HG02623 (cell line): ENCODE measurements at regions not wholly inside any gene's neighbourhood (a gene's known extent, or its start where the extent isn't known, plus 50 kb on each side); places are given as distances from the start of the nearest gene placed in this dataset.

ENCODE experiments used
- ATAC-seq: cut with Tn5 transposase; IDR thresholded peaks from one replicate; pipeline ENCODE4 v1.9.1; 2021; ENCODE audit warnings: moderate library complexity; ENCODE audit not compliant: unreplicated experiment

DNA sequence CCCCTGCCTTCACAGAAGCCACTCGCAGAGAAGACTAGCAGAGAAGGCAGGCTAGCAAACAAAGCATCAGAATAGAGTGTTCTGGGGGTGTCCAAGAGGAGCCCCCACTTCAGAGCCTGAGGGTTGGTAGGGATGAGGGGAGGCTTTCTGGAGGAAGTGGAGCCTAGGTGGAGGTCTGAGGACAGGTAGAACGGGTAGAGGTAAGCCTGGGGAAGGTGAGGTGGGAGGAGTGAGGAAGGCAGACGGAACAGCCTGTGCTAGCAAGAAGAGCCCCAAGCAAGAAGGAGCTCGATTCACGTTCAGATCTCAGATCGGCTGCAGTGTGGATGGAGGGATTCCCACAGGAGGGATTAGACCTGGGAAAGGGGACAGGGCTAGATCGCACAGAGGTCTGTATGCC, 66.0 kb upstream of the DUSP5 start:
- no peak for ATAC-seq

DNA sequence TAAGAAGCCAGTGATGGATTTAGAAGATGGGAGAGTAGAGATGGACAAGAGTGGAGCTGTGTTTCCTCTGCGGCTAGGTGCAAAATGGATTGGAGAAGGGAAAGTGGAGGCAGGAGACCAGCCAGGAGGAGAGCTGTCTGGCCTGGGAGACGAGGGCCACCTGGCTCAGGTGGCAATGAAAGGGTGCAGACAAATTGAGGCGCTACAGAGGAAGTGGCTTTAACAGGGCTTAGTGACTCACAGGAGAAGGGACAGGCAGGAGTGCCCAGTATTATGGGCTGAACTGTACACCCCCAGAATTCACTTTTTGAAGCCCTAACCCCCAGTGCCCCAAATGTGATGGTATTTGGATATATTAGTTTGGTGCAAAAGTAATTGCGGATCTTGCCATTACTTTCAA, 65.6 kb upstream of the DUSP5 start:
- ATAC-seq: no peak

GRCh38 chr10:110432814-110433565, 64.7 kb upstream of the DUSP5 start:
- no peak for ATAC-seq

GRCh38 chr10:110433740-110434139, 64.0 kb upstream of the DUSP5 start:
- ATAC-seq: no peak

DNA sequence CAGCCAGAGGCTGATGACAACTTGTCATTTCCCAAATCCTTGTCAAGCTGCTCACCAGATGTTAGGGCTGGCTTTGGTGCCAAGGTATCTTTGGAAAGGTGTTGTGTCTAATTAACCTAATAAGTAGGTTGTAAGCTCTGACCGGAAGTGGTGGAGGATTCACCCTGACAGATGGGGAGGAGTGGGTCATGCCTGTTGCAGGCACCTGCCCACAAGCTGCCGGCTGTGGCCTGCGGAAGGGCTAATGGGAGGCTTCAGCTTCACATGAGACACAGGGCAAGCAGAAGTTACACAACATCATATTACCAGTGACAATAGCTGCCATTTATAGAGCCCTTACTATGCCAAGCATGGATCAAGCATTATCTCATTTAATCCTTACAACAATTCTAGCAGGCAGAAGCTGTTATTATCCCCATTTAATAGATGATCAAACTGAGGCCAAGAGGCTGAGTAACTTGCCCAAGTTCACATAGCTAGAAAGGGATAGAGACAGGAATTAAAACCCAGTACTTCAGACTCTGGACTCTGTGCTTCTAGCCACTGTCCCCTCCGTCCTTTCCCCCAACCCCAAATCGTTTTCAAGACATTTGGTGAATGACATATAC, 63.1 kb upstream of the DUSP5 start:
- no peak for ATAC-seq

- ATAC-seq: no peak
Measured at GRCh38 chr10:110436554-110437350, 61.0 kb upstream of the DUSP5 start.

GRCh38 chr10:110437351-110437605, 60.4 kb upstream of the DUSP5 start:
- ATAC-seq: no peak

DNA sequence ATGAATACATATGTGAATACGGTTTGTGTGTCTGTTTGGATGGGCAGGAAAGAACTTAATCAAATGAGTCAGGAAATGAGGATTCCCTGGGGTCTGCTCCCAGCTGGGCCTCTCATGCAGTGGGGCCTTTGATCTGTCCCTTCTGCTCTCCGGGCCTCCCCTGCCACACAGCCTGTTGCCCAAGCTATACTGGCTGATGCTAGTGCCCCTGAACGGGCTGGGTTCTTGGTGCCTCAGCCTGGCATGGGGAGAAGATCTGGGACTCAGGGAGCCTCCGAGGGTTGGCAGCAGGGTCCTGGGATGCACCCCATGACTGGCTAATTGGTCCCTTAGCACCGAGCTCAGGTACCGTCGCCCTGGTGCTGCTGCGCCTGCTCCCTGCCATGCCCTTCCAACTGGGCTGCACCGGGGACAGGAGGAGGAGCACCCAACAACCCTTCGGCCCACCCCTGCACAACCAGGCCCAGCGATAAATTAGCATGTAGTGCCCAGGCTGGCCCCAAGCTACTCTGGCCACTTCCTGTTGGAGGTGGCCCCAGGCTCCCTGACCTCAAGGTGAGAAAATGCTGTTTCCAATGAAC, 59.9 kb upstream of the DUSP5 start:
- ATAC-seq: no peak

DNA sequence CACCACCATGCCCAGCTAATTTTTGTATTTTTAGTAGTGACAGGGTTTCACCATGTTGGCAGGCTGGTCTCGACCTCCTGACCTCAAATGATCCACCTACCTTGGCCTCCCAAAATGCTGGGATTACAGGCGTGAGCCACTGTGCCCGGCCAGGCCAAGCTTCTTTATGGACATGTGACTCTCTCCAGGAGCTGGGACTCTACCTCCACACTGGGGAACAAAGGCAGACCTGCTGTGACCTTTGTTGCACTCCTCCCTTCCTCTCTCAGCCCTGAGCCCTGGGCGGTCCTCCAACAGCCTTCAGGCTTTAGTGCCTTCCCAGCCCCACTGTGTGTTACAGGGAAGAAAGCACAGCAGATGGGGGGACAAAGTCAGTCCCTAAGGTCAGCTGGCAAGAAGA, 55.0 kb upstream of the DUSP5 start:
- ATAC-seq: no peak

- no peak for ATAC-seq
Measured at GRCh38 chr10:110443239-110444003, 54.3 kb upstream of the DUSP5 start.

DNA sequence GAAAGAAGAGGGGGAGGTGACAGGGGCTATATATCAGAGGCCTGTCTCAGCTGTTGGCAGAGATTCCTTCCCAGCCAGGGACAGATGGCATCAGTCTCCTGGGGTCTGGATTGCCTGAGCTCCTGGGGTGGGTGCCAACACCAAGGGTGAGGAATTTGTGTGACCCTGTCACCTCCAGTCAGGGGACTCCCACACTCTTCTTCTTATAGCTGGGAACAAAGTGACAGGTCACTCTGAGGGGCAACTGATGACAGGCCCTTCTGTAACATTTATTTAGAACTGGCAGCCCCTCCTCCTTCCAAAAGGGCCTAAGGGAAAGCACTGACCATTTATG, 53.7 kb upstream of the DUSP5 start:
- no peak for ATAC-seq

- ATAC-seq: no peak
Measured at GRCh38 chr10:110445871-110446270, 51.8 kb upstream of the DUSP5 start.

GRCh38 chr10:110446277-110446676, 51.4 kb upstream of the DUSP5 start:
- no peak for ATAC-seq

DNA sequence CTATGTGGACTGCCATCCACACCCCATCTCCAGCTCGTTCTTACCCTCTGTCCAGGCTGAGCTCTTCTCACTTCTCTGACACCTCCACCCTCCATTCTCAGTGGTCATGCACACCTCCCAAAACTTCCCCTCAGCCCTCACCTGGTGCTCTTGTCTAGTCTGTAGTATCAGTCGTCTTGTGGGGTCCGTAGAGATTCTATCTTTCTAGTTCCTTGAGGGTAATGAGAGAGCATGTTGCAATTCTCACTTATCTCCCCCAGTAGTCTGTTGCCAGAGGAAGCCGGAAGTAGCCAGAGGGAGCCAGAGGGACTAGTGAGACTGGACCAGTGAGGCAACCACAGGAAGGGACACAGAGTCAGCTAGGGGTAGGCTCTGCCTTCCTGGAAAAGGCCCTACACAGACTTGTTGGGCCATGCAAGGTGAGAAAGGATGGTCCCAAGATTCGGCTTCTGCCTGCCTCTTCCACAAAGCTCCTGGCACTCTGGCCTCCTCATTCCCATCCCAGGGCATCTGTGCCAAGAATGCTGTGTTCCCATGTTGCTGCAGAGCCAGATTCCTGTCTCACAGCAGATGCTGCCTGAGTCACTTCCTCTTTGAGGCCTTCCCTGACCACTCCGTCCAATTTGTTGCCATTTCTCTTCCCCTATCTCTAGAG, 50.6 kb upstream of the DUSP5 start:
- no peak for ATAC-seq

DNA sequence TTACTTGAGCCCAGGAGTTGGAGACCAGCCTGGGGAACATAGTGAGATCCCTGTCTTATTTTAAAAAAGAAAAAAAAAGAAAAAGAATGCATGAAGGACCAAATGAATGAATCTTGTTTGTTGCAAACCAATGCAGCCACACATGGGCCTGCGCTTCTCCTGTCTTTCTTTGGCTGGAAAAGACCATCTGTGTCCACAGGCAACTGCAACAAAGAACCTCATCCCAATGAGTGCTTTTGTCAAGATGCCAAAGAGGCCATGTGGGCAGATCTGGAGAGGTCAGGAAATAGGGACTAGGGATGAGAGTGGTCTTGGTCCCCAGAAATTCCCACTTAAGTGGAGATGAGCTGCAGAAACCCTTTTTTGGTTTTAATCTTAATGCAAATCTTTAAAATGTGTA, 49.8 kb upstream of the DUSP5 start:
- no peak for ATAC-seq
